Stimulated activated CD4-positive, alpha-beta T cell treated with anti-CD3 and anti-CD28 coated beads, Interleukin-1b, Interleukin-23, amount 100 ng/mL, for 48 hours (primary cell): ENCODE measurements at regions not wholly inside any gene's neighbourhood (a gene's known extent, or its start where the extent isn't known, plus 50 kb on each side); places are given as distances from the start of the nearest gene placed in this dataset.
"Not testable (repeated sequence)": the region's sequence is repeated elsewhere in the genome, so short reads cannot be mapped to it uniquely, and the experiment has no call there.

Experiments
- DNase-seq: peaks from one replicate; pipeline ENCODE4 v3.0.0-alpha.2; 2020

DNA sequence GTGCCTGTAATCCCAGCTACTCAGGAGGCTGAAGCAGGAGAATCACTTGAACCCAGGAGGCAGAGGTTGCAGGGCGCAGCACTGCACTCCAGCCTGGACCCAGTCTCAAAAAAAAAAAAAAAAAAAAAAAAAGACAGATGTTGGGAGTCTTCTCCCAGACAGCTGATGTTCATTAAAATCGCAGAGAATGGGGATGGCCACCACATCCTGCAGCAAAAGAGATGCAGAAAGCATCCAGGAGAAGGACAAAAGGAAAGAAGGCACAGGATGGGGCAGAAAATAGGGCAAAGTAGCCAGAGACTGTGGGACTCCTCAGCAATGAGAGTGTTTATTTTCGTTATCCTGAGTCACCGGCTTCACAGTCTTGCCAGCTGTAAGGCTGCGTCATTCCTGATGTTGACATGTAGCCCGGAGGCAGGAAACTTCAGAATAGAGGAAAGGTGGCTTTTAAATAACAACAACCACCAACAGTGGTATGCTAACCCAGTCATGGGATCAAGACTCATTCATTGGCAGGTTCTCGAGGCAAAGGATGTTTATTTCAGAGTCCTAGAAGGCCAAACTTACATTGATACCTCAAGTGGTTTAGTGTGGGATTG is 149.5 kb upstream of the SVIL start:
- no peak for DNase-seq

DNA sequence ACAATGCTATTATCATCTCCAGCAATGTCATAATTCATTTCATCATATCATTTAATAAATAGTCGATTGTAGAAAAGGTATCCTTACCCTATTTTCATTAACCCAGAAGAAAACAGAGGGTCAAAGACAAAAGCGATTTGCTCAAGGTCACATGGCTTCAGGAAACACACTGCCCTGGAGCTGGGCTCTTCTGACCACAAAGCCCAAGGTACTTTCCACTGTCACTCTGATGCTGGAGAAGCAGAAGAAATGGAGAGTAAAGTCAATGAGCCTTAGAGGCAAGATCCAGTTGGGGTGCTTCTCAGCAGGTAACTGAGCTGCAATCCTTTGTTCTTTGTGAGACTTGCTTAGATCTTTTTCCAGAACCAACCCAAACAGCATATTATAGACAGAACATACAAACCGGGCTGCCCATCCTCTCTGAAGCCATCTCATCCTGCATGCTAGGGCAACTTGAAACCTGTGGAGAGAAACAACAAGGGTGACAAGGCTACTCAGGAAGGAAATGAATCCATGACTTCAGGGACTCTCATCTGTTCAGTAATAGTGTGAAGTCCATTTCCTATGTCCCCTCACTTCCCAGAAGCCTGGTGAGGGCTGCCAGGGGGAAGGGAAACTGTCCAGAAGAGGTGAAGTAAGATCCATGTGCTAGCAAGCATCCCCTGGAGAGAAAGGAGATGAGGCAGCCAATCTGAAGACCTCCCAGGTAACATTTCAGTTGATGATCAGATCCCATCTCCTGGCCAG is 148.6 kb upstream of the SVIL start:
- no peak for DNase-seq

DNA sequence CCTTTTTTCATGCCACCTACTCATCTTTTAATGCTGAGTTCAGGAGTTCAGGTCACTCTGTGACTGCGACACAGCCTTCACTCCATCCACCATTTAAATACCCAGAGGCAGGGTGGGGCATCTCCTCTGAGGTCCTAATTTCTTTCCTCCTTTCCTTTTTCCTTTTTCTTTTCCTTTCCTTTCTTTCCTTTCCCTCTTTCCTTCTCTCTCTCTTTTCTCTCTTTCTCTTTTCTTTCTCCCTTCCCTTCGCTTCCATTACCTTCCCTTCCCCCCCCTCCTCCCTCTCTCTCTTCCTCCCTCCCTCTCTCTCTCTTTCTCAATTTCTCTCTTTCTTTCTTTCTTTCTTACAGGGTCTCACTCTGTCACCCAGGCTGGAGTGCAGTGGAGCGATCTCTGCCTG is 145.9 kb upstream of the SVIL start:
- DNase-seq: no peak

DNA sequence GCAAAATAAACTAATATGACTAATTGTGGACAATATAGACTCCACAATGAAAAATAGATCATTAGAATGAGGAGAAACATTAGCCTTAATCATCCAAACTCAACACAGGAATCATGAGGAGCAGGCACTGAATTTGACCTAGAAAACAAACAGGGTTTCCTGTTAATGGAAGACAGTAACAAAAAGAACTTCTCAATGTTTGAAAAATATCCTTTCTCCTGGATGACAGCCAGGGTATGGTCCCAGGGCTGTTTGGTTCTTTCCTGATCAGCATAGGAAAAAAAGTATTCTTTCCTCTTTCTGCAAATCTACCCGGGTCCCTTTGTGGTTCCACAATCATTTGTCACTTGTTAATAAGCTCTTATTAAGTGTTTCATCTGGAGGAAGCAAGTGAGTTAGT is 145.3 kb upstream of the SVIL start:
- DNase-seq: no peak

DNA sequence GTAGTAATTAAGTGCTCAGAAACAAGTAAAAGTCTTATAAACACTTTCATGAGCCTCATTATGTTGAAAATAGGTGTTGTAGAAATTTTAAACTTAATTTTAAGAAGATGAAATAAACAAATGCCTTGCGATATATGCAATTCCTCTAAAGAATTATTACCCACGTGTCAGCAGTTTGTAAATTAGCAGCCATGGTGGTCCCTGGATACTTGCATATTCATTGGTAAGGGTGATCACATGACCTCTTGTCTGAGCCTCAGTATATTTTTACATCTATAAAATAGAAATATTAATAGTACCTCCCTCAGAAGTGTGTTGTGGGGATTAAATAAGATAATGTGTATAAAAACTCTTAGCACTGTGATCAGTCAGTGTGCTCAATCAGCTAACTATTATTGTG is 141.5 kb upstream of the SVIL start:
- no peak for DNase-seq

DNA sequence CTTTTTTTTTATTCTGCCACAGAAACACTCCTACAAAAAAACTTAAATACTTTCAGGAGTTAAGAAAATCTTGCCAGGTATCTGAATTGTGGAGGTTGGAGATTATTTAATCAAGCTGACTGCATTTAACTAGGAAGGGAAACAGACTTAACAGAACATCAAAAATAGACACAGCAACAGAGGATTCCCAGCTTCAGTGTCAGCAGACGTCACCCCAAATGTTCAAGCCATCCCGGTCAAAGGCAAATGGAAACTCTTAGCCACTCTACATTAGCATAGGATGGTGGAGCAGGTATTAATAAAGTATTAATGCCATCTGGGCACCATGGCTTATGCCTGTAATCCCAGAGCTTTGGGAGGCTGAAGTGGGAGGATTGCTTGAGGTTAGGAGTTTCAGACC is 139.7 kb upstream of the SVIL start:
- no peak for DNase-seq

DNA sequence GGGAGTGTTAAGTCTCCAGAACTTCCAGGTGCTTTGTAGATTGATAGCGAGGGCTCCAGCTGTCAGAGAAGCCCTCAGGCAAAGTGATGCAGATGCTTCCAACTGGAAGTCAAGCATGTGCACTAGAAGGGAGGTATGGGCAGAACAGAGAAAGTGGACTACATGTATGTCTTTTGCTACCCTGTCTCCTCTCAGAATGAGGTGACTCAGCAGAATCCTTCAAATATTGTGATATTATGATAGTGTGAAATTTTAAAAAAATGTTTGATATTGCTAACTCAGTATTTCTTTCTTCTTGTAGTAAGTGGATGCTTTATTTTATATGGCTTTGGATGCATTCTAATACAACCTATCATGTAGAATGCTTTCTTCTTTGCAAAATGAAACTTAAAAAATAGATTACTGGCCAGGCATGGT is 138.9 kb upstream of the SVIL start:
- no peak for DNase-seq

DNA sequence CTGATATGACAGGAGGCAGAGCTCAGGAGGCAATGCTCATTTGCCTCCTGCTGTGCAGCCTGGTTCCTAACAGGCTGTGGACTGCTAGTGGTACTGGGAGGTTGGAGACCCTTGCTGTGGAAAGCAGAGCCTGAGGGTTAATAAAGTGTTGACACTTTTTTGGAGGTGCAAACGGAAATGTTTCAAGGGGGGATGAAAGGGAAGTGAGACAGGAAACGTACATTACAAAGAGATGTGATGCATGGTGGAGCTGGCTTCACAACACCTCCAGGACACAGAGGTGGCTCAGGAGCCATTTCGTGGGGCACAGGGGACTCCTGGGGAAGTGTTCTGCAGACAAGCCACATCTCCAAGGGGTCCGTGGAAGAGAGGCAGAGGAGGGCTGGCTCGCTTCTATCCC is 137.6 kb upstream of the SVIL start:
- no peak for DNase-seq

DNA sequence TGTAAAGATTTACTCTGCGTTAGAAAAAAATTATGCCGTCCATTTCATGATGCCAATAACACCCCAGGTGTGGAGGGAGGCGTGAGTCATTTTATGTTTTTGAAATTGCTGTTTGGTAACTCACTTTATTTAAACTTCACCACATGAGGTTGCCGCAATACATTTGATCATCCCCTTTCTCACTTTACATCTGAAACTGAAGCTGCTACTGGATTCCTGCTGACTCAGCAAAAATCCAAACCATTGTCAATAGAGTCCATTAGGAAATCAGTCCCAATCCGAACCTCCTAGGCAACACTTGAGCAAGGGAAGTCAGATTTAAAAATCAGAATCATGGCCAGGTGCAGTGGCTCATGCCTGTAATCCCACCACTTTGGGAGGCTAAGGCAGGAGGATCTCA is 136.6 kb upstream of the SVIL start:
- no peak for DNase-seq

DNA sequence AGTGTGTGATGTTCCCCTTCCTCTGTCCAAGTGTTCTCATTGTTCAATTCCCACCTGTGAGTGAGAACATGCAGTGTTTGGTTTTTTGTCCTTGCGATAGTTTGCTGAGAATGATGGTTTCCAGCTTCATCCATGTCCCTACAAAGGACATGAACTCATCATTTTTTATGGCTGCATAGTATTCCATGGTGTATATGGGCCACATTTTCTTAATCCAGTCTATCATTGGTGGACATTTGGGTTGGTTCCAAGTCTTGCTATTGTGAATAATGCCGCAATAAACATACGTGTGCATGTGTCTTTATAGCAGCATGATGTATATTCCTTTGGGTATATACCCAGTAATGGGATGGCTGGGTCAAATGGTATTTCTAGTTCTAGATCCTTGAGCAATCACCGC is 134.5 kb upstream of the SVIL start:
- not testable (repeated sequence) for DNase-seq

DNA sequence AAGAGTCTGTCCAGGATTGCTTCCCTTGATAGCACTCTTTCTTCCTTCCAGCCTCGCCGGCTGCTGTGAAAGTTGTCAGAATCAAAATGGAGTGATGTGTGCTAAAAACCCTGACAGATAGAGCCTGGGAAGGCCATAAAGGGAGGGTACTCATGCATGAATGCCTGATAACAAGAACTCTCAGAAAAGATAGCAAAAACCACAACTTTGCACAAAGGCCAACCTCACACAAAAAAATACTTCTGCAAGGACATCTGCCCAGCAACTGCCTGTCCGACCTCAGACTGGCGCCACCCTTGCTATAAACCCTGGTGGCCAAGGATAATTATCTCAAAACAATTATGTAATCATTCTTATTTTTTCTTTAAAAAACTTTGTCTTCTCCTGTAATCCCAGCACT is 133.2 kb upstream of the SVIL start:
- DNase-seq: no peak

DNA sequence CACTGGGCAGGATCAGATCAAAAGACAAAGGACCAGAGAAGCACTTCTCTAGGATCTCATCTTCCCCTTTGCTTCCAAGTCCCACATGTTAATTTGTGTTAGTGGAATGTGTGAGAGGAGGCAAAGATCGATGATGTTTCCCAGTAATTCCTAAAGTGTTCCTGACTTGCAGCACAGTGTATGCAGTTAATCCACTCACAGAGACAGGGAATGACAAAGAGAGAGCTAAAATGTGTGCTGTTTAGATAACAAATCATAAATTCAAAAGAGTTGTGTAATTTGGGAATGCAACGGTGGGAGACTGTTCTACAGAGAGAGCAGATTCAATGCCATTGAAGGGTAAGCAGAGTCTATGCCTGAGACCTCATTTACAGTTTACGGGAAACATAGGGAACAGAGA is 132.0 kb upstream of the SVIL start:
- DNase-seq: no peak

DNA sequence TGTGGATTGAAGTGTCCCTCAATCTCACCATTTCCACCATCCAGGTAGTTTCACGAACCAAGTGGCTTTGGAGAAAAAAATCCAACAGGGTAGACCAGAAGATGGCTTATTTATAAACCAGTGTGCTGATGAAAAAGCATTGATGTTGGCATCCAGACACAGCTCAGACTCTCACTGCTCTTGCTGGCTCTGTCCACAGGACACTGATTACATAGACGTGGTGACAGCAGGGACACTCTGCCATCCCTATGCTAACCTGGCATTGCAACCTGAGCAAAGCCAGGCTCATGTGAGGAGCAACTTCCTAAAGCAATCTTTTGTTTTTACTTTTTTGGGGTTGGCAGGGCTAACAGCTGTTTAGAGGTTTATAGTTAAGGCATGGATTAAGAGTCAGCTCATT is 130.6 kb upstream of the SVIL start:
- DNase-seq: no peak

DNA sequence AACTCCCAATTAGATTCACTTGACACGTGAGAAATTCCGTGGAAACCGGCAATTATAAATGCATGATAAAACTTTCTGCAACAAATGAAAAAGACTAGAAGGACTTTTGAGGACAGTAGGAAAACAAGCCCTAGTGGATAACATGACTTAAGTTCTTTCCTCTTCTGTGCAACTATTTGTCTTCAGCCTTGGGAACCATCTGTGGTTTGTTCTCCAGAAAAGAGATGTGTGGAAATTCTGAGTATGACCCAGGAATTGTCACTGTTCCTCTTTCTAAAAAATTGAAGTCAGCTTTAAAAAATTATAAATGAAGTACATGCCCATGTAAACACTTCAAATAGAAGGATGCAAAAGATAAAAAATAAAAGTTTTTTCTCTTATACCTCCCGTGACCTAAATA is 128.6 kb upstream of the SVIL start:
- DNase-seq: no peak

DNA sequence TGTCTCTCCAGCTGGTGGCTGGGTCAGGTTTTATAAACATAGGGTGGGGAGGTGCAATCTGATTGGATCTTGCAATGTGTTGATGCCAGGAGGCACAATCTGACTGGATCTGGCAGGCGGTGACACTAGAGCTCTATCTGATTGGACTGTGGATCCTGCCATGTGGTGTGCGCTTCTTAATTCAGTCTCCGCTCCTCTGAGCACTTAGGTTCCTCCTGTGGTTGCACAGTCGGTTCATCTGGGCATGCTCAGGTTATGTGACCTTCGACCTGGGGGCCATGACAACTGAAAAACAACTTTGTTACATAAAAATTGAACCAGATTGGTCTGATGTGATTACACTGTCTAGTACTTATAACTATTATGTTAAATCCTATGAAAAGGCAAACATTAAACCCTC is 127.1 kb upstream of the SVIL start:
- no peak for DNase-seq

DNA sequence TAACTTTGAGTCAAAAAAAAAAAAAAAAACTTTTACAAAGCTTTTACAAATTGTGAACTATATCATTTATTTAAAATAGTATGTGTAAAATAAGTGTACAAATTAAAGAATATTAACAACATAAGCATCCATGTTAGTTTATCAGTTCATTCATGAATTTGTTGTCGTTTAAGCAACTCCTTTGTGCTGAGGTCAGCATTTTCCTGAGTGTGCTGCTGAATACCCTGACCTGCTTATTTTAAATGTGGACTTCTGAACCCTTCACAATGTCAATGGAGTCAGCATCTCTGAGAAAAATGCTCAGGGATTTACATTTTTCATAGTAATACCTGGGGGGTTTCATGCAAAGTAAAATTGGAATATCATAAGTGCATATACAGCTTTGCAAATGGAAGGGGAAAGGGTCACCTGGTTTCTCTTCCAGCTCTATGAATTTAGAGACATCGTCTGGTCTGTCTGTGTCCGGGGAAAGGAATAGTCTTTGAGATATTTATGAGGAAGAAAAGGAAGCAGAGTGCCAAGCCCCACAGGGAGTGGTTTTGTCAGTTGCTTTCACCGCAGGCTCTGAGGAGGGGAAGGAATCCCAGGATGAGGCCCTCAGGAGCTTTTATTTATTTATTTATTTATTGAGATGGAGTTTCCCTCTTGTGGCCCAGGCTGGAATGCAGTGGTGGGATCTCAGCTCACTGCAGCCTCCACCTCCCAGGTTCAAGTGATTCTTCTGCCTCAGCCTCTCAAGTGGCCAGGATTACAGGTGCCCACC is 125.5 kb upstream of the SVIL start:
- no peak for DNase-seq

DNA sequence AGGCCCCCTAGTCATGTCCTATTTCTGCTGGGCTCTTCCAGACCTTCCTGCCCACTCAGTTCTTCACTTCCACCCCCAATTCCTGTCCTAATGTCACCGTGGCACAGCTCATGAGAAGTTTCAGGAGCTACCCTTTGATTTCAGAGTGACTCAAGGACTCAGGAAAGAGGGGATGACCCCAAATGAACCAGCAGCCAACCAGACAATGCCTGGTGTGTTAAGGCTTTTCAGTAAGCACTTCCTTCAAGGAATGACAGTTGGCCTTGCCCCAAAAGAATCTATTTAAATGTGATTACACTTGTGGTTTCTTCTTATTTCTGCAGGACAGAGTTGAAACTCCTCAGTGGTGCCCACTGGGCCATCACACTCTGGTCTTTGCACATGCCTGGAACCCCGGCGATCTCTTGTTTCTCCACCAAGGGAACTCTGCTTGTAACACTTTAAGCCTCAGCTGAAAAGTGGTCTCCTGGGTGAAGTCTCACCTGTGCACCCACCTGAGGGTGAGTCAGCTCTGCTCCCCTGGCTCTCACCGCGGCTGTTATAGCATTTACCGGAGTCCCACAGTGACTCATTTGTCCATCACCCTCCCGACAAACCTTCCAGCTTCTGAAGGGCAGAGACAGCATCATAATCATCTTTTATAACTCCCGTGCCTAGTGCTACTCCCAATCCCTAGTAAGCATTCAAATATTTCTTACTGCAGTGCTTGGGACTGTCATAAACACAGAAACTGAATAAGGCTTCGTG is 123.0 kb upstream of the SVIL start:
- no peak for DNase-seq

DNA sequence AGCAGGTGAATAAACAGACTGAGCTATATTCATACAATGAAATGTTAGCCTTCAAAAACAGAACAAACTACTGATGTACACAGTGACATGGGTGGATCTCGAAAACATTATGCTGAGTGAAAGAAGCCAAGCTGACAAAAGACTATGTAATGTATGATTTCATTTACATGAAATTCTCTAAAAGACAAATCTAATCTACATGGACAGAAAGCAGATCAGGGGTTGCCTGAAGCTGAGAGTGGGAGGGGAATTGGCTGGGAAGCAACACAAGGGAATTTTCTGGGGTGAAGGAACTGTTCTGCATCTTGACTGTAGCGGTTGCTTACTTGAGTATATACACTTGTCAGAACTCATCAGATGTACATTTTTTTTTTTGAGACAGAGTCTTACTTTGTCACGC is 121.7 kb upstream of the SVIL start:
- DNase-seq: no peak

DNA sequence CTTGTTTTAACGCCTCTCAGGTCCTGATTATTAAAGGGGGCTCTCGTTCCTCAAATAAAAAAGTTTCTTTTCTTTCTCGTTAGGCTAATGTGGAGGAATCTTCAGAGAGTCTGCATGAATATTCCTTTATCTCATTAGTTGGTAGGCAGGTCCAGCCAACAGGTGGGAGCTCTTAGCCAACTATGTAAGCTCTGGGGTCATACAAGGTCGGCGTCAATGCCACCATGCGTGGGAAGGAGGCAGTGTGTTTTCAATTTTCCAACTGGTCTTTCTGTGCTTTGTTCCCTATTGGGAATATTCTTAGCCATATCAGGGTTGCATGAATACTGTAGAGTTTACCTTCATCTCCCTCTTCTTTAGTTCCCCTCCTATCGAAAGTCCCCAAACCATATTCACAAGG is 118.5 kb upstream of the SVIL start:
- DNase-seq: no peak

DNA sequence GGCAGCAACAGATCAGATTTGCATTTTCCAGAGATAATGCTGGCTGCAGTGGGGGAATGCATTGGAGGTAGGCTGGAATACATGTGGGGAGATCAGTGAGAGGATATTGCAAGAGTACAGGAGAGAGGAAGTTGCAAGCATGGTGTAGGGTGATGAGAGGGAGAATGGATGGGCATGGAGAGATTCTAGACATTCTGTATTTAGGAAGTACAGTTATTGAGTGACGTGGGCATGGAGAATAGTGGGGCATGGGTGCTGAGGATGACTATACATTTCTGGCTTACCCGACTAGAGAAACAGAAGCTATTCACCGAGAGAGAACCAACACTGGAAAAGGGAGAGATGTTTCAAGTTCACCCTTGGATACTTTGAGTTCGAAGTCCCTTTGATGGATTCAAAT is 116.9 kb upstream of the SVIL start:
- DNase-seq: no peak

DNA sequence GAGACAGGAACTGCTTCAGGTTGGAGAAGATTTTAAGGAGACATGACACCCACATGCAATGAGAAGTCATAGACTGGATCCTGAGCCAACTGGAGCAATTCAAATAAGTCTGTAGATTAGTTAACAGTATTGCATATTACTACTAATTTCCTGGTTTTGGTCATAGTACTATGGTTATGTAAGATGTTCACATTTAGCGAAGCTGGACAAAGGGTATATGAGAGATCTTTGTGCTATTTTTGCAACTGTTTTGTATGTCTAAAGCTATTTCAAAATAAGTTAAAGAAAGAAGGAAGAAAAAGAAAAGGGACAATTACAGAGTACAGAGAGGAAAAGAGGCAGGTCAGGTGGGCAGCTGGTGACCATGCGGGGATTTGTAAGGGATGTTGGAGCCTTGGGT is 116.5 kb upstream of the SVIL start:
- DNase-seq: no peak

DNA sequence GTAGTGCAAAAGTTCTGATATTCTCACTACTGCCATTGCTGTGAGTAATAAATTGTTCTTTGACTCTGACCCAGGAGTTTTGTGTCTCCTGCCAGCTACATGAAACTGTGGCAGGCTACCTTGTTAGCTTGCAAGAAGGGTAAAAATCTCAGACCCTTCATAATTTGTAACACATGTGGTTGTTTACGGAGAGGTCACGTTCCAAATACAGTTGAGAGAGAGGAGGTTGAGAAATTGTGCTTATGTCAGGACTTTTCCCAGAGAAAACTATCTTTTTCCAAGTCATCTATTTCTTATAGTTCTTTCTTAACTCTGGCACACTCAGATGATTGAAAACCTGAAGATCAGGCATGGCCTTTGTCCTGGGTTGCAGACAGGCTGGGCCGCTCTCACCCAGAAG is 114.4 kb upstream of the SVIL start:
- DNase-seq: no peak

DNA sequence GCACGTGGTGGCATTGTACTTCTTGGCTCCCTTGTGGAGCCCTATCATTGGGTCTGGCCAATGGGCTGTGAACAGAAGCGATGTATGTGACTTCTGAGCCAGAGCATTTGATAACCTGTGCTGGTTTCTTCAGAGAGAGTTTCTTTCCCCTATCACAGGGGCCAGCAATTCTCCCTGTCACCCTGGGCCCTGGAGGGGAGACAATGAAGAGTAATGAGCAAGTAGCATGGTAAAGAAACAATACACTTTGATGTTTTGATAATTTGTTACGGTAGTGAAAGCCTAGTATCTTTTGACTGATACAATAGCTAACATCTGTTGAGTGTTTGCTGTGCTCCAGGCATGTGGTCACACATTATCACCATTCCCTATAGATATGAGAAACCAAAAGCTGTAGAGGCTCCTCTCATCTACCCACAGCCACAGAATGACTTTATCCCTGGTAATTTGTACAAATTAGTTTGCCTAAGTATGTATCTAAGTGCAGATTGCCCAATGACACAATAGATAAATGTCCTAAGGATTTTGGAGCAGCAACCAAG is 113.4 kb upstream of the SVIL start:
- DNase-seq: no peak
